Hematopoietic multipotent progenitor cell (in vitro differentiated cells): ENCODE measurements at regions not wholly inside any gene's neighbourhood (a gene's known extent, or its start where the extent isn't known, plus 50 kb on each side); places are given as distances from the start of the nearest gene placed in this dataset.

Experiments used
- DNase-seq, 3 donors: peaks; one replicate each; pipeline ENCODE4 v3.0.0-alpha.2; 2011 to 2015; ENCODE audit warnings: low read depth in 2 of 3, low spot score in 2 of 3

GRCh38 chr1:243944429-243945160 is 94.6 kb upstream of the AKT3 start:
- peak in 1 of 3 donors; percentile 22 for DNase-seq

DNA sequence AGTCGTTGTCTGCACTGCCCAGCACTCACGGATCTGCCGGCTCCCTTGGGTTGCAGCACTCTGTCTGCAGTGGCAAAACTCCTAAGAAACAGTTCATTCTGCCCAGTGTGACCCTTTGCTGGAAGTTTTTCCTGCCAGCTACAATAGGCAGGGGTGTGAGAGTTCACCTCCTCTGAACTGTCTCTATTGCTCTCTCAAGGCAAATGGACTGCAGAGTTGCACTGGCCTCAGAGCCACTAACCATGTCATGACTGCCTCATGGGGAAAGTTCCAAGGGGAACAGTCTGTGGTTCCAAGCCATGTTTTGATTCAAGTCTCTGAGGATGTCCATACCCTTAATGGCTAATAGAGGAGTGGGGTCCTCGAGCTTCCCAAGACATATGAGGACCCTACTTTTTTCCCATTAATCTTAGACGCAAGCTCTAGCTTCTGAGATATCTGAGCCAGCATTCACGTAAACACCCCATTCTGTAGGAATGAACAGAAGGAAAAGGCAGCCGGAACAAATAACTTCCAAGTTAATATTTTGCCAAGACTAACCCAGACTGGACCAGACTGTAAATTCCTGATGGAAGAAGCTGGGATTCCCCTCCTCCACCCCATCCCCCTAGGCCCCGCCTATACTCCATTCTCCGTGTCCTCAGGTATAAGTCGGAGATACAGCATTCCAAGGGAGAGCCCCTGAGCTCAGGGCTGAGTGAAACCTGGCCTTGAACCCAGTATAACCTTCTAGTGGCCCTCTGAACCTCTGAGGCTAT is 93.8 kb upstream of the AKT3 start:
- DNase-seq = no peak

GRCh38 chr1:243942196-243943150 is 92.4 kb upstream of the AKT3 start:
- DNase-seq = no peak

DNA sequence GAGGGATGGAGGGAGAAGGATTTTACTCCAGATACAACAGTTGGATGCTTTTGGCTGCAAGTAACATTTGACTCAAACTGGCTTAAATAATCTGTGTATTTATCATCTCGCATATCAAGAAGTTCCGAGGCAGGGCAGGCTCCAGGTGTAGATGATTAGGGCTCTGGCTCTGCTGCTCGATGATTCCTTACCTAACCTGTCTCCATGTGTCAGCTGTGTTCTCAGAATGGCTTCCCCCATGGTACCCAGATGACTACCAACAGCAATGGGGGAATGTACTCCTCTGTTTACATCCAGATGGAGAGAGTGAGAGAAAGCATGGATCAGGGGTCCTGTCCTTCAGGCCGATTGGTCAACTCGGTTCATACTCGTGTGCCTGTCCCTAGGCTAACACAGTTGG is 90.4 kb upstream of the AKT3 start:
- DNase-seq = no peak

DNA sequence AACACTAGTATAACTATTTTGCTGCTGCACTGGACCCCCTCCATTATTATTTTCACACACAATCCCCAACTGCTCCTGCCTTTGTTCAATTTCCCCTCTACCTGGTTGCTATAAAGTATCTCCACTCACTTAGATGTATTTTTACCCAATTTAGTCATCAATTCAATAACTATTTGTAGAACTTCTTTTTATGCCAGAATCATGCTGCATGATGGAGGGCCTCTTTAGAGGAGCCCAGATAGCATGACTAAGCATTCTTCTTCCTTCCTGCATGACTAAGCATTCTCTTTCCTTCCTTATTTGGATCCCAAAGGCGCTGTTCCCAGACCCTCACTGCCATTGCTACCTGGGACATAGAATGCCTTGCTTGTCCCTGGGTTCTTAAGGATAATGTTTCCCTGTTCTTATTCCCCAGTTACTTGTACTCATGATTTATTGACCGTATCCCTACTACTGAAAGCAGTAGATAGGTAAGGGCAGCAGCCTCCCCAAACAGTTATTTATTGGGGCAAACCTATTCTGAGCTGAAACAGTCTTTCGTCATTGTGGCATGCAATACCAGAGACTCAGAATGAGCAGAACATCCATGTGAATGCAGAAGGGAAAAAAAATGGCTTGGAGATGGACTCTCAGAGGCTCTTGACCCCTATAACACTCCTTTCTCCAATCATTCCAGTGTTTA is 89.3 kb upstream of the AKT3 start:
- DNase-seq = peak in 1 of 3 donors; percentile 21

GRCh38 chr1:243938208-243938607 is 88.2 kb upstream of the AKT3 start:
- DNase-seq = no peak

GRCh38 chr1:243933495-243933894 is 83.5 kb upstream of the AKT3 start:
- no peak for DNase-seq

DNA sequence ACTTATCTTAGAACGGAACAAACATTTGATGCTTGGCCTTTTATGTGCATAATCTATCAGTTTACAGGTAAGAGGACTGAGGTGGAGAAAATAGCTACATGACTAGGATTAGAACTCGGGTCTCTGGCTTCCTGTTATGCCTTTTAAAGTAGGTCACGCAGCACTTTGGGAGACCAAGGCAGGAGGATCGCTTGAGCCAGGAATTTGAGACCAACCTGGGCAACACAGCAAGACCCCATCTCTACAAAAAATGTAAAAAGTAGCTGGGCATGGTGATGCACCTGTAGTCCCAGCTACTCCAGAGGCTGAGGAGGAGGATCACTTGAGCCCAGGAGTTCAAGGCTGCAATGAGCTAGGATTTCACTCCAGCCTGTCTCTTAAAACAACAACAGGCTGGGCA is 81.9 kb upstream of the AKT3 start:
- DNase-seq = no peak

DNA sequence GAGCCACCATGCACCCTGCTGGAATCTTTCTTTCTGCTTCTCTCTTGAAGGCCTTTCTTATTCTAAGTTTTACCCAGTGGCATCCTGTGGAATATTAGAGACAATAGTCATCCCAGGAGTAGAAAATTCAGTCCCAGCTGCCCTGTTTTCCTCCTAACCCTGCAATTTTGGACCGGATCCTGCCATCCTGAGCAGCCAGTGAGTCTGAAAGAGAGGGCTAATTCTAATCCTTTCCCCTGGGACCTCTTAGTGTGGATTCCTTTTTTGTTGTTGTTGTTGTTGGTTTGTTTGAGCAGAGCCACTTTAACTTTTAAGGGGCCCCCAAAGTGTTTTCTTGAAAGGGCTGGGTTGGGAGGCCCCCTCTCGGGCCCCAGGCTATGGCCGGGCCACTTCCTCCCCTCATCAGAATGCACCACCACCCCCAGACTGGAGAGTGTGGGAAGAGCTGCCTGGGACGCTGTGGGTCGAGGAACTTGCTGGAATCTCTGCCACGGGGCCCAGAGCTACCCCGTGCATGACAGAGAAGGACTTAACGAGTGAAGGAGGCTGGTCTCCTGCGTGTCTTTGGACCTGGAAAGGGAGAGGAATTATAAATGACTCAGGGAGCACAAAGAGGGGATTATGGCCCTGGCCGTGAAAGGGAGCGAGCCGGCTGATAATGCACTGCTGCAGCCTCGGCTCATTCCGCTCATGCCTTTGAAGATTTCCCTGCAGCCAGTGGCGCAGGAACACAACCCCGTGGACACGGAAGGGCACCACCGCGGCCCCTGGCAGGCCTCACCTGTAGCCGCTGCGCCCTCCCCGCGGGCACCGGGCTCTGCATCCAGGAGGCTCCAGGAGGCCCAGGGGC is 81.0 kb upstream of the AKT3 start:
- no peak for DNase-seq

DNA sequence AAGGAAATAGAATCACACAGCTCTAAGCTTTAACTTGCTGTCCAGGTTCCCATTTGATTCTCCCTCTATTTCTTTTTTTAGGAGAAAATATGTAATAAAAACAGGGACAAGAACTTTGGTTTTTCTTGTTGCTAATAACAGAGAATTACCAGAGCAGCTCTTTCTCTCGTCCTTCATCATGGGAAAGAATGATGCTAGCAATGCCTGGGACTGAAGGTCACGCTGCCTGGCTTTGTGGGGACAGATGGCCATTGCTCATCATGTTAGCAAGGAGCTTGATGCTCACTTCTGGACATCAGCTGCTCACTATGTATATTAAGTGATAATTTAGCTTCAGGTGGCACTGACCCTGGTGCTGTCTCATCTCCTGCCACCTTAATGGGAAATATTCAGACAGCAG is 77.3 kb upstream of the AKT3 start:
- no peak for DNase-seq

DNA sequence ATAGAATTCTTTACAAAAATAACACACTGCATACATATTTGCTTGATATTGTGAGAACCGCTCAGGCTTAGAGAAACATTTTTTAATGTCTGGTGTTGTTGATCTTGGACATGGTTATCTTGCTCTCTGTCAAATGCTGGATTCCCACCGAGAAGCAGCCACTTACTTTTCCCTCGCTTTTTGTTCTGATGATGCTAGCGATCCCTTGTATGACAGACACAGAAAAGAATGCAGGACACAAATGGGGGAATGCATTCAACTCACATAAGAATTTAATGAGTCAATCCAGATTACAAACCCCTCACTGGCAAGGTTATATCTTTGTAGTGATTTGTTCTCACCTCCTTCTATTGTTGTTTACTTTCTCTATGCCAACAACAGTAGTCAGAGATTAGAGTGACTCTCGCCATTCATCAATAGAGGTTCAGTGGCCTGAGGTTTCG is 76.8 kb upstream of the AKT3 start:
- no peak for DNase-seq

GRCh38 chr1:243926299-243926698 is 76.3 kb upstream of the AKT3 start:
- DNase-seq = no peak

DNA sequence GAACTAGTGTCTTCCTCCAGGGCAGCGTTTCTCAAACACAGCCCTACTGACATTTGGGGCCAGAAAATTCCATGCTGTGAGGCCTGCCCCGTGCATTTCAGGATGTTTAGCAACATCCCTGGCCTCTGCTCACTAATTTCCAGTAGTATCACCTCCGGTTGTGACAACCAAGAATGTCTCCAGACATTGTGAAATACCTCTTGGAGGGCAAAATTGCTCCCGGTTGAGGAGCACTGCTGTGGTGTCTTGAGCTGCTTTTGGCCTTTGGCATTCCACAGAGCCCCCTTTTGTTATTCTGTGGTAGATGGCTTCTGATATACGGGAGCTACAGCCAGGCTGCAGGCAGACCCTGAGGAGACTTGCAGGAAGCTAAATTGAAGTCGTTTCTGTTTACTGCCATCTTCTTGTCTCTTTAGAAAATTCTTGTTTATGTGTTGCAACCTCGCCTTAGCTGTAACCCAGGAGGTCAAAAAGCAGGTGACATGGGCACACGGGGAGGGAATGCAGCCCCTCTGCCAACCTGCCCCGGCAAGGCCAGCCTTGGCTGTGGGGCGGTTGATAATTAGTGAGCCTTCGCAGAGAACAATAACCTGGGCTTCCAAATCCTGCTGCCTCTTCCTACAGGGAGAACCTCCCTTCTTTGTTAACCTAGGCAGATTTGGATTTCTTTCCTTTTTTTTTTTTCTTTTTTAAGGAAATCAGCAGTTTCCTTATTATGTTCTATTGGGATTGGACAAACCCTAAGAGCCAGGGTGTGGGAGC is 74.7 kb upstream of the AKT3 start:
- DNase-seq = no peak

- DNase-seq = no peak
Observed at GRCh38 chr1:243924188-243924587, 74.1 kb upstream of the AKT3 start.

- DNase-seq = no peak
Observed at GRCh38 chr1:243923292-243924171, 73.5 kb upstream of the AKT3 start.

- no peak for DNase-seq
Observed at GRCh38 chr1:243921111-243921510, 71.1 kb upstream of the AKT3 start.

DNA sequence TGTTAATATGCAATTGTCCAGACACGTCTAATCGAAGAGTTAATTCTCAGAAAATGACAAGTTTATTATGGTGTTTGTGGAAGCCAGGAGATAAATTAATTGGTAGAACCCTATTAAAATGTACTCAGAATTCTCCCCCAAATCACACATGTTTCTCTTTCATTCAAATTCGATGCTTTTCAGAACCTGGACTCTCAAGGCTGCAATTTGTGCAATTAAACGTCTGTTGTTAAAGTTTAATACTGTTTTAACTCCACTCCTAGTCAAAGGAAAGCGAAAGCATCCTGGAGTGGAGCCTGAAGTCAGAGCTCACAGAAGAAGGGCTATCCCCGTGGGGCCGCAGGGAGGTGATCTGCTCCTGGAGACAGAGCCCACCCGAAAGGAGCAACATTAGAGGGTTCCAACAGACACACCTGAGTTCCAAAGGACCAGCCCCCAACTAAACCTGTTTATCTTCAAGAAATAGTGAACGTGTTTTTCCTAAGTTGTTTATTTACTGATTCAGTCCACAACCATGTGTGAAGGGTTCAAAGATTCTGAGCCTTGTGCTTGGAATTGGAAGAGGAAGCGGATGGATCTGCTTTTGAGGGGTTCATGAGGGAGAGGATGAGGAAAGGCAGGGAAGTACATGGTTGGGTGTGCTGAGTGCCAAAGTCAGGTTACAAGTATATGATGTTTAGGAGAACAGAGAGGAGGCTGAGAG is 68.0 kb upstream of the AKT3 start:
- peak in 1 of 3 donors; percentile 48 for DNase-seq
